HG03354 (cell line): ENCODE measurements at regions not wholly inside any gene's neighbourhood (a gene's known extent, or its start where the extent isn't known, plus 50 kb on each side); places are given as distances from the start of the nearest gene placed in this dataset.

Source experiments
- ATAC-seq: cut with Tn5 transposase; IDR thresholded peaks from one replicate; pipeline ENCODE4 v1.9.1; 2021; ENCODE audit warnings: mild to moderate bottlenecking; ENCODE audit not compliant: unreplicated experiment, poor library complexity, severe bottlenecking

- ATAC-seq = no peak
Observed at GRCh38 chr5:165795073-165795472, 2289.7 kb downstream of the MAT2B start.

GRCh38 chr5:165805756-165806155, 2300.3 kb downstream of the MAT2B start:
- ATAC-seq = no peak

GRCh38 chr5:165808335-165808734, 2302.9 kb downstream of the MAT2B start:
- no peak for ATAC-seq

- ATAC-seq = no peak
Observed at GRCh38 chr5:165809914-165810313, 2304.5 kb downstream of the MAT2B start.

GRCh38 chr5:165829504-165829903, 2324.1 kb downstream of the MAT2B start:
- ATAC-seq = no peak

GRCh38 chr5:165834891-165835290, 2329.5 kb downstream of the MAT2B start:
- no peak for ATAC-seq

- no peak for ATAC-seq
Observed at GRCh38 chr5:165836046-165836445, 2330.6 kb downstream of the MAT2B start.

GRCh38 chr5:165837286-165837685, 2331.9 kb downstream of the MAT2B start:
- no peak for ATAC-seq

- no peak for ATAC-seq
Observed at GRCh38 chr5:165844571-165844970, 2339.2 kb downstream of the MAT2B start.

GRCh38 chr5:165858118-165858517, 2352.7 kb downstream of the MAT2B start:
- no peak for ATAC-seq

GRCh38 chr5:165859251-165859650, 2353.8 kb downstream of the MAT2B start:
- ATAC-seq = no peak

- no peak for ATAC-seq
Observed at GRCh38 chr5:165863239-165863638, 2357.8 kb downstream of the MAT2B start.

GRCh38 chr5:165871291-165871690, 2365.9 kb downstream of the MAT2B start:
- no peak for ATAC-seq

GRCh38 chr5:165874851-165875250, 2369.4 kb downstream of the MAT2B start:
- ATAC-seq = no peak

- no peak for ATAC-seq
Observed at GRCh38 chr5:165876538-165876937, 2371.1 kb downstream of the MAT2B start.

- no peak for ATAC-seq
Observed at GRCh38 chr5:165877475-165877874, 2372.1 kb downstream of the MAT2B start.

- no peak for ATAC-seq
Observed at GRCh38 chr5:165881259-165881658, 2375.8 kb downstream of the MAT2B start.

GRCh38 chr5:165882099-165882498, 2376.7 kb downstream of the MAT2B start:
- ATAC-seq = no peak

- no peak for ATAC-seq
Observed at GRCh38 chr5:165885623-165886350, 2380.4 kb downstream of the MAT2B start.

GRCh38 chr5:165887147-165887546, 2381.7 kb downstream of the MAT2B start:
- no peak for ATAC-seq

GRCh38 chr5:165892383-165892782, 2387.0 kb downstream of the MAT2B start:
- ATAC-seq = no peak

GRCh38 chr5:165894916-165895315, 2389.5 kb downstream of the MAT2B start:
- no peak for ATAC-seq
